Endothelial cell of umbilical vein (primary cell): ENCODE measurements at regions not wholly inside any gene's neighbourhood (a gene's known extent, or its start where the extent isn't known, plus 50 kb on each side); places are given as distances from the start of the nearest gene placed in this dataset.

Source experiments
- BruUV-seq: library from RNA; stranded (reverse); fragments of 400-500 nt; replicated peaks from 2 replicates; lab custom pipeline; 2021; lab: Mats Ljungman, UMichigan
- CTCF ChIA-PET: fragments of 300-600, 350-600 bp; sonication (Branson Sonifier 250); formaldehyde crosslinking; loops from one replicate; lab custom pipeline; 2021; ENCODE audit warnings: antibody characterized with exemption, inconsistent platforms; lab: Charles Lee
- POLR2A ChIA-PET: fragments of 300-600, 350-600 bp; sonication (Branson Sonifier 250); formaldehyde crosslinking; loops from one replicate; lab custom pipeline; 2021; ENCODE audit warnings: antibody characterized with exemption, inconsistent platforms; lab: Charles Lee
- DNase-seq: peaks from one replicate; pipeline ENCODE4 v3.0.0-alpha.2; 2011; ENCODE audit warnings: low read depth, low spot score
- FAIRE-seq: peaks from 2 replicates; lab custom pipeline; 2011; peaks lifted over from hg19 to GRCh38; lab: Jason Lieb, UNC
- H2AFZ ChIP-seq: 2 replicates; pipeline ENCODE4 v1.6.0; 2012; ENCODE audit warnings: low read depth, low read length, control low read depth, inconsistent platforms
- H3K27ac ChIP-seq: 2 replicates; pipeline ENCODE4 v1.5.1; 2011; ENCODE audit warnings: low read depth, mild to moderate bottlenecking, control low read depth, low read length, moderate library complexity; ENCODE audit not compliant: insufficient read depth
- H3K27me3 ChIP-seq, 2 experiments: 2 replicates each; pipeline versions ENCODE4 v1.6.0 to v1.6.1; 2011; ENCODE audit warnings: low read length in 2 of 2, mixed read lengths in 1 of 2; ENCODE audit not compliant: control insufficient read depth in 2 of 2, insufficient read depth in 2 of 2
- H3K36me3 ChIP-seq, 2 experiments: 2 replicates in 1 of 2; 3 replicates in 1 of 2; pipeline ENCODE4 v1.5.1; 2011; ENCODE audit warnings: low read length in 2 of 2, mild to moderate bottlenecking in 1 of 2, moderate library complexity in 1 of 2; ENCODE audit not compliant: control insufficient read depth in 2 of 2, insufficient read depth in 2 of 2; ENCODE audit errors: extremely low read depth in 1 of 2
- H3K4me1 ChIP-seq: 3 replicates; pipeline ENCODE4 v1.5.1; 2011; ENCODE audit warnings: mild to moderate bottlenecking, low read length; ENCODE audit not compliant: control insufficient read depth, insufficient read depth; ENCODE audit errors: extremely low read depth
- H3K4me2 ChIP-seq: 2 replicates; pipeline ENCODE4 v1.6.1; 2011; ENCODE audit warnings: low read length, control low read depth, mixed read lengths; ENCODE audit not compliant: insufficient read depth
- H3K4me3 ChIP-seq, 3 experiments: fragments of 200-600 bp in 1 of 3; sonication (generic), shearing (Covaris generic) in 1 of 3; replicated peaks in 1 of 3; 2 replicates each; pipeline ENCODE4 v1.5.1; 2011 to 2016; ENCODE audit warnings: control low read depth in 3 of 3, low read length in 3 of 3, mild to moderate bottlenecking in 2 of 3, inconsistent platforms in 1 of 3, low read depth in 1 of 3, moderate library complexity in 1 of 3; ENCODE audit not compliant: insufficient read depth in 1 of 3
- H3K79me2 ChIP-seq: 2 replicates; pipeline ENCODE4 v1.6.0; 2012; ENCODE audit warnings: low read length, inconsistent platforms; ENCODE audit not compliant: control insufficient read depth, insufficient read depth
- H3K9ac ChIP-seq: replicated peaks from 2 replicates; pipeline ENCODE3; 2011; ENCODE audit warnings: low read length, control low read depth; ENCODE audit not compliant: insufficient read depth; ENCODE audit errors: extremely low read depth
- H3K9me1 ChIP-seq: replicated peaks from 3 replicates; pipeline ENCODE4 v1.6.0; 2011; ENCODE audit warnings: mild to moderate bottlenecking, low read length; ENCODE audit not compliant: control insufficient read depth, insufficient read depth; ENCODE audit errors: extremely low read depth
- H3K9me3 ChIP-seq: replicated peaks from 2 replicates; pipeline ENCODE4 v1.5.1; 2012; ENCODE audit warnings: low read length, inconsistent platforms; ENCODE audit not compliant: control insufficient read depth, insufficient read depth
- H4K20me1 ChIP-seq: replicated peaks from 2 replicates; pipeline ENCODE3; 2011; ENCODE audit warnings: mild to moderate bottlenecking, low read length; ENCODE audit not compliant: control insufficient read depth, insufficient read depth; ENCODE audit errors: extremely low read depth
- CTCF ChIP-seq, 2 donors: IDR thresholded peaks; 1 replicate in 1 of 2; 2 replicates in 1 of 2; pipeline ENCODE4 v1.5.1; 2011; ENCODE audit warnings: low read length in 2 of 2, mild to moderate bottlenecking in 2 of 2, moderate library complexity in 2 of 2, control low read depth in 1 of 2, inconsistent platforms in 1 of 2, low read depth in 1 of 2; ENCODE audit not compliant: insufficient read depth in 1 of 2; ENCODE audit errors: extremely low read depth in 1 of 2
- EZH2 ChIP-seq: IDR thresholded peaks from 2 replicates; pipeline ENCODE4 v1.6.1; 2012; ENCODE audit warnings: borderline replicate concordance, low read depth, mild to moderate bottlenecking, moderate library complexity, low read length, inconsistent platforms; ENCODE audit not compliant: severe bottlenecking
- FOS ChIP-seq: IDR thresholded peaks from 2 replicates; pipeline ENCODE4 v1.6.1; 2011; ENCODE audit warnings: mild to moderate bottlenecking, low read length, moderate library complexity, borderline replicate concordance; ENCODE audit not compliant: insufficient read depth
- GATA2 ChIP-seq: IDR thresholded peaks from 2 replicates; pipeline ENCODE4 v1.7.0; 2011; ENCODE audit warnings: low read depth, mild to moderate bottlenecking, moderate library complexity, mixed read lengths, low read length; ENCODE audit not compliant: insufficient read length, insufficient read depth
- JUN ChIP-seq: IDR thresholded peaks from 2 replicates; pipeline ENCODE4 v1.6.1; 2011; ENCODE audit warnings: borderline replicate concordance, low read depth; ENCODE audit not compliant: insufficient read length, insufficient read depth
- MAX ChIP-seq: IDR thresholded peaks from 2 replicates; pipeline ENCODE4 v1.6.1; 2011; ENCODE audit not compliant: insufficient read depth, insufficient read length
- MYC ChIP-seq: IDR thresholded peaks from one replicate; pipeline ENCODE4 v1.6.1; 2011; ENCODE audit warnings: mild to moderate bottlenecking, low read depth, low read length
- POLR2A ChIP-seq: IDR thresholded peaks from 2 replicates; pipeline ENCODE4 v1.6.1; 2012; ENCODE audit warnings: low read depth, mild to moderate bottlenecking, control low read depth, low read length
- POLR2AphosphoS5 ChIP-seq: IDR thresholded peaks from 2 replicates; pipeline ENCODE4 v1.6.1; 2012; ENCODE audit warnings: low read depth, mild to moderate bottlenecking, control low read depth, low read length, moderate library complexity; ENCODE audit not compliant: insufficient read depth
- dilution Hi-C: fragments of 300-500 bp; cut with MboI; formaldehyde crosslinking; loops from one replicate; pipeline ENCODE4 v1.15.0; 2019; ENCODE audit warnings: low sequenced_read_pairs; ENCODE audit not compliant: extremely low pct_ligation_motif_present
- intact Hi-C: fragments of 100-400 bp; cut with micrococcal nuclease; formaldehyde crosslinking; loops from one replicate; pipeline ENCODE4 v1.10.0; 2022

GRCh38 chr5:24788829-24789514 lies 144.2 kb upstream of the CDH10 start:
- Histone ChIP-seq H3K9ac (no peak overlapping the region), H3K27me3 (no peaks in the 10 kb centered on the region), H3K4me1 (no peaks in the 10 kb centered on the region), H3K4me3 (no peak overlapping the region), H3K4me2 (no peak overlapping the region), H3K79me2 (no peaks in the 10 kb centered on the region), H3K27ac (no peak overlapping the region), H2AFZ (no peak overlapping the region), H4K20me1 (no peaks in the 10 kb centered on the region), H3K36me3 (no peaks in the 10 kb centered on the region), H3K9me3 (peaks cover 4% of the 10 kb centered on the region), H3K9me1 (no peaks in the 10 kb centered on the region)
- no TSS peak for BruUV-seq
- POLR2A ChIA-PET = no interaction called here
- no peak for FAIRE-seq
- CTCF ChIA-PET = no interaction called here
- TF ChIP-seq EZH2 (no peak), POLR2A (no peak), CTCF (IDR thresholded peaks at IDR 0.05; ENCODE audit: extremely low read depth in 1 of 2, insufficient read depth in 1 of 2, low read depth in 1 of 2, low read length in 2 of 2) (no peak), MYC (no peak), POLR2AphosphoS5 (no peak), JUN (no peak), FOS (no peak), GATA2 (no peak), MAX (no peak)
- dilution Hi-C loops = no loop called here
- intact Hi-C loops = no loop called here
- no peak for DNase-seq
